ENCODE measurements at regions not wholly inside any gene's neighbourhood (a gene's known extent, or its start where the extent isn't known, plus 50 kb on each side); places are given as distances from the start of the nearest gene placed in this dataset.
A peak's percentile ranks its signal among the peaks of the same experiment; 100 is the strongest.

- Histone ChIP-seq H3K27me3 (ENCODE audit: control insufficient read depth, insufficient read depth, low read length) (no peaks in the 10 kb centered on the region), H3K4me1 (ENCODE audit: control insufficient read depth, insufficient read depth, low read length) (no peaks in the 10 kb centered on the region), H3K4me2 (ENCODE audit: low read length) (no peak overlapping the region), H3K4me3 (ENCODE audit: low read length) (no peak overlapping the region), H3K9me3 (replicated peaks; ENCODE audit: low read length) (no peaks in the 10 kb centered on the region), H3K9ac (ENCODE audit: low read depth, low read length) (no peak overlapping the region), H3K36me3 (ENCODE audit: insufficient read depth, low read length) (no peaks in the 10 kb centered on the region)
Measured at GRCh38 chr2:107393516-107393915, 433.2 kb upstream of the RGPD4 start.

GRCh38 chr2:107398683-107399082 is 428.0 kb upstream of the RGPD4 start:
- H3K36me3 ChIP-seq (ENCODE audit: insufficient read depth, low read length): no peaks in the 10 kb centered on the region
- no peaks in the 10 kb centered on the region for H3K27me3 ChIP-seq (ENCODE audit: control insufficient read depth, insufficient read depth, low read length)
- no peaks in the 10 kb centered on the region for H3K9me3 ChIP-seq (replicated peaks; ENCODE audit: low read length)
- no peak overlapping the region for H3K9ac ChIP-seq (ENCODE audit: low read depth, low read length)
- H3K4me2 ChIP-seq (ENCODE audit: low read length): no peak overlapping the region
- H3K4me3 ChIP-seq (ENCODE audit: low read length): no peak overlapping the region
- no peaks in the 10 kb centered on the region for H3K4me1 ChIP-seq (ENCODE audit: control insufficient read depth, insufficient read depth, low read length)

- Histone ChIP-seq H3K9me3 (replicated peaks; ENCODE audit: low read length) (no peaks in the 10 kb centered on the region), H3K9ac (ENCODE audit: low read depth, low read length) (no peak overlapping the region), H3K36me3 (ENCODE audit: insufficient read depth, low read length) (no peaks in the 10 kb centered on the region), H3K4me3 (ENCODE audit: low read length) (no peak overlapping the region), H3K4me2 (ENCODE audit: low read length) (no peak overlapping the region), H3K4me1 (ENCODE audit: control insufficient read depth, insufficient read depth, low read length) (peaks cover 4% of the 10 kb centered on the region), H3K27me3 (ENCODE audit: control insufficient read depth, insufficient read depth, low read length) (no peaks in the 10 kb centered on the region)
Measured at GRCh38 chr2:107402330-107402729, 424.4 kb upstream of the RGPD4 start.

DNA sequence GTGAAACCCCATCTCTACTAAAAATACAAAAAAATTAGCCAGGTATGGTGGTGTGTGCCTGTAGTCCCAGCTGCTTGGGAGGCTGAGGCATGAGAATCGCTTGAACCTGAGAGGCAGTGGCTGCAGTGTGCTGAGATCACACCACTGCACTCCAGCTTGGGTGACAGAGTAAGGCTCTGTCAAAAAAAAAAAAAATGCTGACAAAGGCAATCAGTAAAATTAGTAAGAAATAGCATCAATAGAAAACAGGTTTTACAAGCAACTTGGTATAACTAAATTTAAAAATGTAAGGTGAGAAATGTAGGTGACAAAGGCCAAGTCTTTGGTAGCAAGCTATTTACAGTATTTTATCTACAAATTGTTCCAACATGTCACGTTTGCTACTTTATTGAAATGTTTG is 421.4 kb upstream of the RGPD4 start:
- H3K9me3 ChIP-seq (replicated peaks; ENCODE audit: low read length): no peaks in the 10 kb centered on the region
- H3K4me2 ChIP-seq (ENCODE audit: low read length): no peak overlapping the region
- no peaks in the 10 kb centered on the region for H3K36me3 ChIP-seq (ENCODE audit: insufficient read depth, low read length)
- H3K4me3 ChIP-seq (ENCODE audit: low read length): no peak overlapping the region
- peaks cover 4% of the 10 kb centered on the region for H3K4me1 ChIP-seq (ENCODE audit: control insufficient read depth, insufficient read depth, low read length)
- H3K9ac ChIP-seq (ENCODE audit: low read depth, low read length): no peak overlapping the region
- no peaks in the 10 kb centered on the region for H3K27me3 ChIP-seq (ENCODE audit: control insufficient read depth, insufficient read depth, low read length)

DNA sequence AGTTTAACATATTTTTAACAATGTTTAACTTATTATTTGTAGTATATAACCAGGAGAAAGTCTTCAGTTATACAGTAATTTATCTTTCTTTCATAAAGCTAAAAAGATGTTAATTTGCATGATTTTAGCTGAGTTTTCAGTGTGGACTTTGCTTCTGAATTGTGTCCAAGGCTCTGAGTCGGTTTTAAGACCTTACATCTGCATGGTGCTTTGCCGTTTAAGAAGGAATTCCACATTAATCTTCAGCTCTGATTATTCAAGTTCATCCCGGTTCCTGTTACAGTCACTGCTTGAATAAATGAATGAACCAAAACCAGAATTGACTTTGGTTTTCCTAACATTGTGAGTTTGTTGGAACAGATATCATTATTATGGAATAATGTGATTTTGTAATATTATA is 419.7 kb upstream of the RGPD4 start:
- H3K4me1 ChIP-seq (ENCODE audit: control insufficient read depth, insufficient read depth, low read length): peaks cover 10% of the 10 kb centered on the region
- no peaks in the 10 kb centered on the region for H3K27me3 ChIP-seq (ENCODE audit: control insufficient read depth, insufficient read depth, low read length)
- H3K9me3 ChIP-seq (replicated peaks; ENCODE audit: low read length): no peaks in the 10 kb centered on the region
- H3K4me3 ChIP-seq (ENCODE audit: low read length): no peak overlapping the region
- no peak overlapping the region for H3K4me2 ChIP-seq (ENCODE audit: low read length)
- H3K36me3 ChIP-seq (ENCODE audit: insufficient read depth, low read length): no peaks in the 10 kb centered on the region
- no peak overlapping the region for H3K9ac ChIP-seq (ENCODE audit: low read depth, low read length)

DNA sequence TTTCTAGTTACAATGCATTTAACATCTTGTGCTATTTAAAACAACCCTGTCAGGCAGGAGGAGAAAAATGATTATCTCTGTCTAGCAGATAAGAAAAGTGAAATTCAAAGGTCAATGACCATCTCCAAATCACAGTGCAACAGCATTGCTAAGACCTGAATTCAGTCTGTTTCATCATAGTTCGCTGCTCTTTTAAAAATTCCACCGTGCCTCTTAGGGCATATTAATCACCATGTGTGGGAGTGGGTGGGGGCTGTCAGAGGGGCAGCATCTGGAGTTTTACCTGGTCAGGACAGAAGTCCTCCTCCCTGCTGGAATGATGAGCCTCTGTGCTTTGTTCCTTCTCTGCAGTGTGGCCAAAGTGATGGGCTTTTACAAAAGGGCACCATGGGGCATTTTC is 418.7 kb upstream of the RGPD4 start:
- Histone ChIP-seq H3K4me2 (ENCODE audit: low read length) (no peak overlapping the region), H3K27me3 (ENCODE audit: control insufficient read depth, insufficient read depth, low read length) (no peaks in the 10 kb centered on the region), H3K4me3 (ENCODE audit: low read length) (no peak overlapping the region), H3K4me1 (ENCODE audit: control insufficient read depth, insufficient read depth, low read length) (peaks cover 19% of the 10 kb centered on the region), H3K9ac (ENCODE audit: low read depth, low read length) (no peak overlapping the region), H3K9me3 (replicated peaks; ENCODE audit: low read length) (no peaks in the 10 kb centered on the region), H3K36me3 (ENCODE audit: insufficient read depth, low read length) (no peaks in the 10 kb centered on the region)

DNA sequence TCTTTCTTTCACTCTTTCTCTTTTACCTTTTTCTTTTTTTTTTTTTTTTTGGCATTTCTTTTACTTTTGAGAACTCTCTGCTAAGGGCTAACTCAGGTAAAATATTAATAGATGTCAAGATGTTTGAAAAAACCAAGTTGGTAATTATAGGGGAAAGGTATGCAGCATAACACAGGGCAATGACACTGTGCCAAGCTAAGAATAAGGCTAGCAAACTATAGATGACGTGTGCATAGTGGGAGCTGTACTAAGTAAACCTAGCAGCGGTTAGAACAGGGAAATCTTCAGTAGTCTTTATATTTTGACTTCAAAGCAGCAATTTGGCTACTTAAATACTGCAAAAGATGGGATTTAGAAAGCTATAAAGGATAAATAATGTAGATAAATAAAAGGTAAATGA is 415.4 kb upstream of the RGPD4 start:
- Histone ChIP-seq H3K36me3 (ENCODE audit: insufficient read depth, low read length) (no peaks in the 10 kb centered on the region), H3K4me1 (ENCODE audit: control insufficient read depth, insufficient read depth, low read length) (peaks cover 28% of the 10 kb centered on the region), H3K9me3 (replicated peaks; ENCODE audit: low read length) (no peaks in the 10 kb centered on the region), H3K27me3 (ENCODE audit: control insufficient read depth, insufficient read depth, low read length) (no peaks in the 10 kb centered on the region), H3K4me2 (ENCODE audit: low read length) (no peak overlapping the region), H3K4me3 (ENCODE audit: low read length) (no peak overlapping the region), H3K9ac (ENCODE audit: low read depth, low read length) (no peak overlapping the region)

DNA sequence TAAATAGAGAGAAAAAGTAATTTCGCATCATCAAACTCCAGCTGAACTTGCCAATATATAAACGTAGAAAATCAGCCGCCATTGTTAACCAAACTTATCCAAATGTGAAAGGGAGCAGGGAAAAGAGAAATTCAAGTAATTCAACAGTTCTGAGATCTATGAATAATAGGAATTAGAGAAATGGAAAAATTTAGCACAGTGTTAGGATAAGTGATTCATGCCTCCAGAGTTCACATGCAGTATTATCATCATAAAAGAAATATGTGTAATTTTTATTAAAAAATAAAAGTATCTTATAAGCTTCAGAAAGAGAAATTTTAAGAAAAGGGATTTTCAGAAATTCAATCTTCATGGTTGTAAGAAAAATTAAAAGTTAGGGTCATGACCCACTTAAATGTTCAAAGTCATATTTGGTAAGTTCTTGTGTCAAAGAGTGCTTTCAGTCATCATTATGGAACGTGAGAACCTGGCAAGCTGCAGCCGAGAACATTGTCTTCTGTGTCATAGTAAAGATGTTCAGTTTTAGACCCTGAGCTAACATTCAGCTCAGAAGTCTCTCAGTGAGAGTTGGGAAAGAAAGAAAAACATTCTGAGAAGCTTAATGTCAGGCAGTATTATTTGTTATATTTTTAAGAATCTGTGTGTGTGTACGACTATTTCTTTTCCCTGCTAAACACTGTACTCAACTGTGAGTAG is 414.3 kb upstream of the RGPD4 start:
- Histone ChIP-seq H3K9ac (ENCODE audit: low read depth, low read length) (peak overlapping the region; percentile 83), H3K9me3 (replicated peaks; ENCODE audit: low read length) (no peaks in the 10 kb centered on the region)

DNA sequence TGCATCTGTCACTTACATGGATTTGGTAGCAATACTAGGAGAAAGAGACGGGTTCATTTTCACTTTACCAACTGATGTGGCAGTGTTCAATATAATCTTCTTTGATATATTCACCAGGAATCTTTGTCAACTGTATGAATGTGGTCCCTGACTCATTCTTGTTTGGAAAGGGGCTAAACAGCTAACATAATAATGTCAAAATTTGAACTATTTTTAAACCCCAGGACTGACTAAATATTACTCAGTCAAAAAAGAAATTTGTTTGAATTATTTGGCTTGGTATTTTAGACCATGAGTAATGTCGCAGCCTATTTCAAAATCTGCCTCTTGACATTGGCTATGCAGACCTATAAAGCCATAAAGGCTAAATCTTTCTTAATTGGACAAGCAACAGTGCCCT is 413.7 kb upstream of the RGPD4 start:
- H3K9ac ChIP-seq (ENCODE audit: low read depth, low read length): peak overlapping the region; percentile 83
- H3K4me2 ChIP-seq (ENCODE audit: low read length): peak overlapping the region; percentile 76
- peak overlapping the region; percentile 55 for H3K4me3 ChIP-seq (ENCODE audit: low read length)

More for the DNA sequence above, 414.3 kb upstream of the RGPD4 start:
- Histone ChIP-seq H3K4me2 (ENCODE audit: low read length) (peak overlapping the region; percentile 76), H3K4me3 (ENCODE audit: low read length) (peak overlapping the region; percentile 55), H3K4me1 (ENCODE audit: control insufficient read depth, insufficient read depth, low read length) (peaks cover 28% of the 10 kb centered on the region), H3K36me3 (ENCODE audit: insufficient read depth, low read length) (no peaks in the 10 kb centered on the region), H3K27me3 (ENCODE audit: control insufficient read depth, insufficient read depth, low read length) (no peaks in the 10 kb centered on the region)

GRCh38 chr2:107414376-107414775 is 412.3 kb upstream of the RGPD4 start:
- Histone ChIP-seq H3K4me3 (ENCODE audit: low read length) (no peak overlapping the region), H3K9ac (ENCODE audit: low read depth, low read length) (no peak overlapping the region), H3K36me3 (ENCODE audit: insufficient read depth, low read length) (no peaks in the 10 kb centered on the region), H3K9me3 (replicated peaks; ENCODE audit: low read length) (no peaks in the 10 kb centered on the region), H3K4me1 (ENCODE audit: control insufficient read depth, insufficient read depth, low read length) (peaks cover 28% of the 10 kb centered on the region), H3K27me3 (ENCODE audit: control insufficient read depth, insufficient read depth, low read length) (no peaks in the 10 kb centered on the region), H3K4me2 (ENCODE audit: low read length) (no peak overlapping the region)

More for the DNA sequence above, 413.7 kb upstream of the RGPD4 start:
- Histone ChIP-seq H3K9me3 (replicated peaks; ENCODE audit: low read length) (no peaks in the 10 kb centered on the region), H3K4me1 (ENCODE audit: control insufficient read depth, insufficient read depth, low read length) (peaks cover 28% of the 10 kb centered on the region), H3K36me3 (ENCODE audit: insufficient read depth, low read length) (no peaks in the 10 kb centered on the region), H3K27me3 (ENCODE audit: control insufficient read depth, insufficient read depth, low read length) (no peaks in the 10 kb centered on the region)

- Histone ChIP-seq H3K9ac (ENCODE audit: low read depth, low read length) (no peak overlapping the region), H3K4me1 (ENCODE audit: control insufficient read depth, insufficient read depth, low read length) (peaks cover 7% of the 10 kb centered on the region), H3K4me3 (ENCODE audit: low read length) (no peak overlapping the region), H3K36me3 (ENCODE audit: insufficient read depth, low read length) (no peaks in the 10 kb centered on the region), H3K9me3 (replicated peaks; ENCODE audit: low read length) (no peaks in the 10 kb centered on the region), H3K4me2 (ENCODE audit: low read length) (no peak overlapping the region), H3K27me3 (ENCODE audit: control insufficient read depth, insufficient read depth, low read length) (no peaks in the 10 kb centered on the region)
Measured at GRCh38 chr2:107418708-107419107, 408.0 kb upstream of the RGPD4 start.

DNA sequence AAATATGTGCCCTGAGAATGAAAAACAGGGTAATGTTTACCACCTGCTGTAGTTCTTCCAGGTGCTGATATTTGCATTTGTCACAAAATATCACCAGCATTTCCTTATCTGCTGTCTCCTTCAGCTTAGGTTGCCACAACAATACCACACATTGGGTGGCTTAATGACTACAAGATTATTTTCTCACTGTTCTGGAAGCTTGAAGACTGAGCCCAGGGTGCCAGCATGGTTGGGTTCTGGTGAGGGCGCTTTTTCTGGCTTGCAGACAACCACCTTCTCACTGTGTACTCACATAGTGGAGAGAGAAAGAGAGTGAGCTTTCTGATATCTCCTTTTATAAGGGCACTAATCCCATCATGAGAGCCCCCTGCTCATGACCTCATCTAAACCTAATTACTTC is 407.5 kb upstream of the RGPD4 start:
- H3K9ac ChIP-seq (ENCODE audit: low read depth, low read length): no peak overlapping the region
- no peak overlapping the region for H3K4me3 ChIP-seq (ENCODE audit: low read length)
- no peaks in the 10 kb centered on the region for H3K9me3 ChIP-seq (replicated peaks; ENCODE audit: low read length)
- peaks cover 4% of the 10 kb centered on the region for H3K4me1 ChIP-seq (ENCODE audit: control insufficient read depth, insufficient read depth, low read length)
- no peaks in the 10 kb centered on the region for H3K27me3 ChIP-seq (ENCODE audit: control insufficient read depth, insufficient read depth, low read length)
- H3K36me3 ChIP-seq (ENCODE audit: insufficient read depth, low read length): no peaks in the 10 kb centered on the region
- no peak overlapping the region for H3K4me2 ChIP-seq (ENCODE audit: low read length)

All from skeletal muscle satellite cell (primary cell).